Hepatocyte (in vitro differentiated cells): ENCODE measurements at regions not wholly inside any gene's neighbourhood (a gene's known extent, or its start where the extent isn't known, plus 50 kb on each side); places are given as distances from the start of the nearest gene placed in this dataset. TPM values are rescaled to one million over a fixed set of nuclear protein-coding genes. Genes with fewer than 3 reads are reported as not detected.

Experiments used
- DNase-seq: peaks from one replicate; pipeline ENCODE4 v3.0.0-alpha.2; 2016; ENCODE audit warnings: low spot score
- H2AFZ ChIP-seq: fragments of 200-600 bp; sonication (generic); 2 replicates; pipeline ENCODE4 v1.6.0; 2016; ENCODE audit warnings: antibody characterized with exemption, mild to moderate bottlenecking
- H3K27ac ChIP-seq: fragments of 200-600 bp; sonication (generic); 2 replicates; pipeline ENCODE4 v1.5.1; 2016; ENCODE audit warnings: mild to moderate bottlenecking
- H3K27me3 ChIP-seq: fragments of 200-600 bp; sonication (generic); 2 replicates; pipeline ENCODE4 v1.6.1; 2016
- H3K36me3 ChIP-seq: fragments of 200-600 bp; sonication (generic); replicated peaks from 2 replicates; pipeline ENCODE4 v1.5.1; 2016; ENCODE audit warnings: low read depth; ENCODE audit not compliant: insufficient read depth
- H3K4me1 ChIP-seq: fragments of 200-600 bp; sonication (generic); 2 replicates; pipeline ENCODE4 v1.5.1; 2016; ENCODE audit warnings: mild to moderate bottlenecking, moderate library complexity; ENCODE audit not compliant: insufficient read depth
- H3K4me2 ChIP-seq: fragments of 200-600 bp; sonication (generic); 2 replicates; pipeline ENCODE4 v1.6.0; 2016
- H3K4me3 ChIP-seq: fragments of 200-600 bp; sonication (generic); 2 replicates; pipeline ENCODE4 v1.5.1; 2016; ENCODE audit warnings: mild to moderate bottlenecking
- H3K79me2 ChIP-seq: fragments of 200-600 bp; sonication (generic); 2 replicates; pipeline ENCODE4 v1.6.0; 2017; ENCODE audit warnings: mild to moderate bottlenecking
- H3K9me2 ChIP-seq: fragments of 200-600 bp; sonication (generic); replicated peaks from 2 replicates; pipeline ENCODE4 v1.6.0; 2017; ENCODE audit warnings: mild to moderate bottlenecking; ENCODE audit not compliant: insufficient read depth
- H3K9me3 ChIP-seq: fragments of 200-600 bp; sonication (generic); 2 replicates; pipeline ENCODE4 v1.5.1; 2016; ENCODE audit warnings: low read depth, mild to moderate bottlenecking
- H4K20me1 ChIP-seq: fragments of 200-600 bp; sonication (generic); 2 replicates; pipeline ENCODE4 v1.6.0; 2016; ENCODE audit warnings: mild to moderate bottlenecking; ENCODE audit not compliant: insufficient read depth, poor library complexity, severe bottlenecking
- EZH2 ChIP-seq: fragments of 200-600 bp; sonication (generic); IDR thresholded peaks from 2 replicates; pipeline ENCODE4 v1.6.1; 2016; ENCODE audit warnings: antibody characterized with exemption, mild to moderate bottlenecking, borderline replicate concordance
- EZH2phosphoT487 ChIP-seq: fragments of 200-600 bp; sonication (generic); IDR thresholded peaks from one replicate; pipeline ENCODE4 v1.6.1; 2018; ENCODE audit warnings: antibody characterized with exemption, mild to moderate bottlenecking, low read depth, moderate library complexity; ENCODE audit not compliant: unreplicated experiment, severe bottlenecking
- WGBS: methylation state at CpG from one replicate; pipeline ENCODE4 v1.1.6; 2016; ENCODE audit warnings: low lambda C conversion rate; ENCODE audit errors: missing lambda C conversion rate; 5-methylcytosine and 5-hydroxymethylcytosine counted together
- microRNA counts: library from miRNA; unstranded; fragments of <30 nt; microRNA quantifications from one replicate; lab custom pipeline; 2017
- microRNA-seq: library from miRNA; unstranded; fragments of <30 nt; microRNA quantifications from one replicate; pipeline ENCODE4, GENCODE V29; 2017
- small RNA-seq: library from RNA; depleted of rRNA; stranded (forward); fragments of <200 nt; gene quantifications from one replicate; pipeline ENCODE3, GENCODE V24; 2014
- TF ChIP-seq, protein P1 (sequence below): fragments of 200-600 bp; sonication (generic); IDR thresholded peaks from 2 replicates; pipeline ENCODE4 v1.5.1; 2016; ENCODE audit warnings: antibody characterized with exemption, mild to moderate bottlenecking; ENCODE audit not compliant: poor library complexity

DNA sequence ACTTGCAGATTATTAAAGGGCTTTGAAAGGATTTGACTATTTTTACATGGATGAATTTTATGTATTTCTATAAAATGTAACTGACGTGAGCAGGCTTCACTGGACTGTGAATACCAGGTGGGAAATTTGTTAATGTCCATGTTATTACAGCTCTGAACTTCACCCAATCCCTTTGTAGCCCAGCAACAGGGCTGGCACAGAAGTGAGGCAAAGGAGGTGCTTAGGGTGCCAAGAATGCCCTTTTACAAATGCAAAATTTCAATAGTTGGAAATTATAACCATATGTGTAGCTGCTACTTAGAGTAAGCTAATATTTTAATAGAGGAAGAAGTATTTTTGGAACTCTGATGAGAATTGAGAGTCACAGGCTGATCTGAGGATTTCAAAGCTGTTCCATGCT lies 53.7 kb upstream of the FAM98A start:
- no peak overlapping the region for H2AFZ ChIP-seq
- no peaks in the 10 kb centered on the region for H3K4me1 ChIP-seq
- no peak for DNase-seq
- H3K27ac ChIP-seq: no peak overlapping the region
- no peak overlapping the region for H3K4me3 ChIP-seq
- no peaks in the 10 kb centered on the region for H3K9me3 ChIP-seq
- no peaks in the 10 kb centered on the region for H4K20me1 ChIP-seq
- TF ChIP-seq, protein P1, sequence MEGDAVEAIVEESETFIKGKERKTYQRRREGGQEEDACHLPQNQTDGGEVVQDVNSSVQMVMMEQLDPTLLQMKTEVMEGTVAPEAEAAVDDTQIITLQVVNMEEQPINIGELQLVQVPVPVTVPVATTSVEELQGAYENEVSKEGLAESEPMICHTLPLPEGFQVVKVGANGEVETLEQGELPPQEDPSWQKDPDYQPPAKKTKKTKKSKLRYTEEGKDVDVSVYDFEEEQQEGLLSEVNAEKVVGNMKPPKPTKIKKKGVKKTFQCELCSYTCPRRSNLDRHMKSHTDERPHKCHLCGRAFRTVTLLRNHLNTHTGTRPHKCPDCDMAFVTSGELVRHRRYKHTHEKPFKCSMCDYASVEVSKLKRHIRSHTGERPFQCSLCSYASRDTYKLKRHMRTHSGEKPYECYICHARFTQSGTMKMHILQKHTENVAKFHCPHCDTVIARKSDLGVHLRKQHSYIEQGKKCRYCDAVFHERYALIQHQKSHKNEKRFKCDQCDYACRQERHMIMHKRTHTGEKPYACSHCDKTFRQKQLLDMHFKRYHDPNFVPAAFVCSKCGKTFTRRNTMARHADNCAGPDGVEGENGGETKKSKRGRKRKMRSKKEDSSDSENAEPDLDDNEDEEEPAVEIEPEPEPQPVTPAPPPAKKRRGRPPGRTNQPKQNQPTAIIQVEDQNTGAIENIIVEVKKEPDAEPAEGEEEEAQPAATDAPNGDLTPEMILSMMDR: no peak
- TF ChIP-seq EZH2phosphoT487 (no peak), EZH2 (no peak)
- no peaks in the 10 kb centered on the region for H3K9me2 ChIP-seq
- H3K4me2 ChIP-seq: no peak overlapping the region
- no peaks in the 10 kb centered on the region for H3K79me2 ChIP-seq
- no peaks in the 10 kb centered on the region for H3K36me3 ChIP-seq
- WGBS: 50% methylated on average over 1 of the region's 1 CpG
- no peaks in the 10 kb centered on the region for H3K27me3 ChIP-seq

DNA sequence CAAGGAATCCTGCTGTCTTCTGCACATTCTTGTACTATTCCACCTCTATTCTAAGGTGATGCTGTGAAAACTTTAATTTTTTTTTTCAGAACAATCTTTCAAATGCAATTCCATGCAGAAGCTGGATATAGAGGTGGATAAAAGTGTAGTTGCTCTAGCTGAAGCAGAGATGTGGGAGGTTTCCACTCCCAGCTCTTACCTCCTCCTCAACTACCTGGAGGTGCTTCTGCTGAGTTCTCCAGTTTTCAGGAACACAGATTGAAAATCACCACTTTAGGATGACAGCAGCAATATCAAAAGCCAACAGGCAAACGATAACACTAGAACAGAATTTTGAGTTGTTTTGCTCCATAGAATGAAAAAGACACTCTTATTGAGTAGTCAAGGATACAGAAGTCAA lies 51.1 kb upstream of the FAM98A start:
- Histone ChIP-seq H3K9me3 (no peaks in the 10 kb centered on the region), H3K4me1 (no peaks in the 10 kb centered on the region), H3K27ac (no peak overlapping the region), H3K27me3 (no peaks in the 10 kb centered on the region), H3K36me3 (no peaks in the 10 kb centered on the region), H2AFZ (no peak overlapping the region), H3K9me2 (no peaks in the 10 kb centered on the region), H3K4me3 (no peak overlapping the region), H4K20me1 (no peaks in the 10 kb centered on the region), H3K4me2 (no peak overlapping the region), H3K79me2 (no peaks in the 10 kb centered on the region)
- 96% methylated on average over 1 of the region's 1 CpG for WGBS
- TF ChIP-seq EZH2: no peak
- TF ChIP-seq EZH2phosphoT487: no peak
- DNase-seq: no peak

MicroRNA genes in the stretch of these regions (microRNA counts, 767-probe panel; counts per million panel counts)
- not detected for microRNA hsa-miR-548ad (lab: Ali Mortazavi, UCI)

Small RNAs in the stretch of these regions (microRNA-seq; reads per million reads assigned to microRNA genes)
- not detected for gene MIR548AD

Small RNAs in the stretch of these regions (small RNA-seq; reads per million reads assigned to genes)
- gene AC013442.1 (not detected), gene AC083939.1 (not detected), gene MIR548AD (not detected), gene RNU6-1117P (not detected)
